Fibroblast of the conjunctiva (primary cell): ENCODE measurements at regions not wholly inside any gene's neighbourhood (a gene's known extent, or its start where the extent isn't known, plus 50 kb on each side); places are given as distances from the start of the nearest gene placed in this dataset.

ENCODE experiments used
- DNase-seq: peaks from one replicate; pipeline ENCODE4 v3.0.0-alpha.2; 2010; ENCODE audit warnings: low read depth

DNA sequence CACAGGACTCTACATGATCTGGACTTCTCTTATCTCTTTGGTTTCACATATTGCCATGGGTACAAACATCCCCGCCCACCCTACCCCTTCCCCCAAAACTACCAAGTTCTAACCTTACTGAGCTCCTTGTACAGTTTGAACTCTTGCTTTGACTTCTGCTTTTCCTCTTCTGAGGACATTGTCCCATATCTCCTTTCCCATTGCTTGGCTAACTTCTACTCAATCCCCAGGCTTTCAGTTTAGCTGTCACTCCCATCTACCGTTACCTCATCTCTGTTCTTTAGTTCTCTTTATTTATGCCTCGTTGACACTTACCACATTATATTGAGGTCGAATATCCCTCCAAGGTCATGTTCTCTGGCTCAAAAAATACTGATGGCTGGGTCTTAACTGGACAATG lies 393.5 kb upstream of the CADM1 start:
- DNase-seq, result no peak

DNA sequence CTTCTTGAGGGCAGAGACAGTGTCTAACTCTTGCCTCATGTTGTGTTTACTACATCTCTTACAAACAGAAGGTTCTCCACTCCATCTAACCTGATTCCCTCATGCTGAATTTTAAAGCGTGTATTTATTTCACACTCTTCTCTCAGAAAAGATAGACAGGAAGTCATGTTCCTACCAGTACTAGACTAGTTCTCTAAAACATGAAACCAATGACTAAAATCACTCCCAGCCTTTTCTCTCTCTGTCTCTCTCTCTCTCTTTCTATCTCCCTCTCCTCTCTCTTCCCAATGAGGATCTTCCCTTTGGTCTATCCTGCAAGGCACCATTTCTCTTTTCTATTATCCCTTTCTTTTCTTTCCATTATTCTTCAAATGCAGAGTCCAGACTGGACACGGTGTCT lies 391.9 kb upstream of the CADM1 start:
- DNase-seq, result no peak

DNA sequence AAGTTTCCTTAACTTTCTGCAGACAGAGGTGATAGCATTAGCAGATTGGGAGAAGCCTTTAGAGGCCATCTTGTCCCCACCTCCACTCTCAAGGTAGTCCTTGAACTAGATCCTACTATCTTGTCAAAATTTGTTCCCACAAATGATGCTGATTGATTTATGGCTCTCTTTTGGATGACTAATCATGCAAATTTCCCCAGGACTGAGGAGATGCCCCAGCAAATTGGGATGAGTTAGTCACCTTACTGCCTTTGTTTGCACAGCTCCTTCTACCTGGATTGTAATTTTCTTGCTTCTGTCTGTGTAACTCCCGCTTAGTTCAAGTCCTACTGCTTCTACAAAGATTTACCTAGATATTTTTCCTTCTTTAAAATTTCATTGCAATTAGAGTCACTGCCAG lies 391.4 kb upstream of the CADM1 start:
- DNase-seq, result no peak

DNA sequence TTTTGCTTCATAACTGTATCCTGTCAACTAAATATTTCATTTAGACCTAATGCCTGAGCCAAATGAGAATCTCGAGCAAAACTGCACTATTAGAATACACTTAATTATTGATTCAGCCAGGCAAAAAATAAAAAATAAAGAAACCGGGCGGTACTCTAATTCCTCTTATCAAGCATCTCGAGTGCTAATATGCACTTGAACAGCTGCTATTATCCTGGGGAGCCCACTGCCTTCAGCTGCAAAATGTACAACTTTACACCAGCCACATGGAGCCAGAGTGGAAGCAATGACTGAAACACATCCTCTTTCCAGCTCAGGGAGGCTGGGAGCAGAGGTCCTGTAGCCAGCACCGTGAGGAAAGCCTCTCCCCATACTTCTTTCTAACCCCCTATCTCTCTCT lies 390.0 kb upstream of the CADM1 start:
- DNase-seq, result no peak

DNA sequence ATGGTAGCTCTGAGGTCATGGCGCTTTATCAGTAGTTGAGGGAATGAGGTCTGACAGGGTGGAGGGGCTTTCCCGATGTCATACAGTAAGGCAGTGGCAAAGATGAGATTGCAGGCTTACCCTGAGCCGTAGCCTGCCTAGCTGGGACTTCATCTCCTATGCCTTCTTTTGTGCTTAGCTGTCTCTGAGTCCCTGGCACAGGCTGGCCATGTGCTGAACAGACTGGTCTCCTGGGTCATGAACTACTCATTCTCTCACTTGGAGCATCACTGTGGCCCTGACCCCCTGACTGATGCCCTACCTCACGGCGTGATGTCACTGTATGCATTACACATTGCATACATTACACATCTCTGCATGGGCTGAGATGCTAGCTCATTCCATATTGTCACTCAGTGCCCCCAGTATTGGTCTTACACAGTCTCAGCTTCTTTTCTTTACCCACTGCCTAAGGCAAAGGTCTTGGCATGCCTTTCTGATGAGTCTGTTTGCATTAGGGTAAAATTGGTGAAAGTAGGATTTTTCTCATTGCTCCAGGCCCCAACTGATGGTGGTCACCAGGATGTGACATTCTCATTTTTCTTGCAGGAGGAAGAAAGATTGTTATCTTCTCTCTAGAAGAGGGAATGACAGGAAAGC lies 389.4 kb upstream of the CADM1 start:
- DNase-seq, result no peak

DNA sequence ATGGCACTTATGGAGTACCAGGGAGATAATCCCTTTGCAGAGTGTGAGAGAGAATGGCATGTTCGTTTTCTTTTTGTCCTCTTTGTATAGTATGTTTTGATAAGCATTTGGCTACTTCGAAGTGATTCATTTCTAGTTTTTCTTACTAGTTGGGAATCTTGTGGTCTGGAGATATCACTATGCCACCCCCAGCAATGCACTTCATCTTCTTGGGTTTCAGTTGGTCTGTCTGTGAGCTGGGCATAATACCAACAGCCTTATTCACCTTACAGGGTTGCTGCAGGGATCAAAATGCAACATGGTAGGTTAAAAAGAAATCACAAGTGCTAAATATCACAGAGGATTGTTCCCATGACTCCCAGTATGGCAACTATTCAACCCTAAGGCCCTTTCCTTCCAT lies 387.8 kb upstream of the CADM1 start:
- no peak for DNase-seq

DNA sequence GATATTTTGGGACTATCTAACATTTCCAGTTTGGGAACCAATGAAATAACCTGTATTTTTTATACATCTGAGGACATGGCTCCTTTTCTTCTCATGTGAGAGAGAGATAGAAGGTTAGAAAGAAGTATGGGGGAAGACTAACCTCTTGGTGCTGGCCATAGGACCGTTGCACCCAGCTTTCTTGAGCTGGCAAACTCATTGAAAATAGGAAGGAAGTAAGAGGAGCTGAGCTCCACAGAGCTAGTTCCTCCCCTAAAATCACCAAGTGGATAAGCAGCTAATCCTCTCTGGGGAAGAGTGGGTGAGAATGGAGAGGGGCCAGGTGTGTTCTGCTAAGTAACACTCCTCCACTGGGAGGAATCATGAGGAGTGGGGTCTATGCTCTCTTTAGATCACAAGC lies 387.4 kb upstream of the CADM1 start:
- no peak for DNase-seq

DNA sequence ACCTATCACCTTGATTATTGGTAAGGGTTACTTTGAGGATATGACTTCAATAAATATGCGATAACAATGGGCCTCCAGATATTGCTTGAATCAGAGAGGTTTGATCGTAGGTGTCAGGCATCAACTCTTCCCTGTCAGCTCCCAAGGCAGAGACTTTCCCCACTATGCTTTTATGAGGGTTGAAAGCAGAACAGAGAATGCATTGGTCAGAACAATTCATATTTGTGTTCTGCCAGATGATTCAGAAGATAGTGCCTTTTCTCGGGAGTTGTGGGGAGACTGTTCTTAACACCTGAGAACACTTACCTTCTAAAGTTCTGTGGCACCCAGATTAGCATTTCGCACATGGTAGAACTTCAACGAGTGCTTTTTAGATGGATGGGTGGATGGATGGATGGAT lies 386.3 kb upstream of the CADM1 start:
- no peak for DNase-seq

DNA sequence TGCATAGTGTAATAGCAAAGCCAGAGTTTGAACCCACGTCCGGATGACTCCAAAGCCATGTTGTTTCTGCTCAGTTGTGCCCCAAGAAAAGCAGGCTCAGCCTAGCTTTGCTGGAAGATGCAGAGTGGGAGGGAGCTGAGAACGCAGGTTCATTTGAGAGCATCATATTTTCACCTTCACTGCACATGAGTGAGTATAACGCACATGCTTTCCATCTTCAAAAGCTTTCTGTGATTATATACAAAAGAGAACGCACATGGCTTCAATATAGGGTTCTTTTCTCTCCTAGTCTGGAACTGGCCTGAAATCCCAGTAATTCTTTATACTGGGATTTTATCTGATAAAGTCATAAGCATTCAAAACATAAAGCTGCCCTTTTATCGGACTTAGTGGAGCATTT lies 385.5 kb upstream of the CADM1 start:
- DNase-seq, result no peak

DNA sequence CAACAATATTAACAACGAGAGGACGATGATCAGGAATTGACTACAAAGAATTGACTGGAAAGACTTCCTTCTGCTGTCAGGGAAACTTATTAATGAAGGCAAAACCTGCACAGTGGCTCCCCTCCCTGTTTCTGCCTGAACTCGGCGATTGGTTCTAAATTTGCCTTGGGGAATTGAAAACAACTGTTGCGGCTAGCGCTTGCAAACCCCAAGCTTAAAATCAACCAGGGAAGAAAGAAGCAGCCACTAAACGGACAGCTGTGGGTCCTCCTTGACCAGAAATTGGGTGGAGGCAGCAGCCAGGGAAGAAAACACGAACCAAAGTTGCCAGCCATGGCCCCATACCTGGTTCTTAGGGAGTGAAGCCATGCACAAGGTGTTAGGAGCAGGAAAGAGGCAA lies 383.5 kb upstream of the CADM1 start:
- no peak for DNase-seq

DNA sequence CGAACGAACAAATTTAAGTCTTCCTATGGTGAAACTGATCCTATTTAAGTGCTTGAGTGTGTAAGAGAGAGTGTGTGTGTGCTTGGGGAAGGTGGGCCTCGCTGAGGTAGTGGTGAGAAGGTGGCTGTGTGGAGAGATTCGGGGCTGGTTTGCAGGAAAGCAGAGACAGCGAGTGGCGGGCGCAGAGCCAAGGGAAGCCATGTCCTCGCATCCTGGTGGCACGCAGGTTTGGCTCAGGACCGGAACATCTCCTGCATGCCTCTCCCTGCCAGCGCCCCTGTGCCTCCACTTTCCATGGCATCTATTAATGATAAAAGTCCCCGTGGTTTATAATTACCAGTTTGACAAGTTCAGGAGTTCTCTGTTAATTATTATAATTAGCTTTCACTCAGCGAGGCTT lies 383.1 kb upstream of the CADM1 start:
- no peak for DNase-seq

DNA sequence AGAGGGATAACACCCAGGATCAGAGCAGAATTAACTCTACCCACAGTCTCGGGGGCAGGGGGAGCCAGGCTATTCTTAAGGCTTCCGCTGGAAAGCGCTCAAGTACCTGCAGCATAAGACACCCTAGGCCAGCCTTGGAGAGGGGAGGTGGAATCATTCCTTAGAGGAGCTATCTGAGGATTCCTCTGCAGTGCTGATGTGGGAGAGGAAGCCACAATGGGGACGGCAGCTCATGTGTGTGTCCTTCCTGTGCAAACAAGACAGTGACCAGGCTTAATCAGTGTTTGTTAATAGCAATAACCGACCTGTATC lies 382.2 kb upstream of the CADM1 start:
- no peak for DNase-seq

DNA sequence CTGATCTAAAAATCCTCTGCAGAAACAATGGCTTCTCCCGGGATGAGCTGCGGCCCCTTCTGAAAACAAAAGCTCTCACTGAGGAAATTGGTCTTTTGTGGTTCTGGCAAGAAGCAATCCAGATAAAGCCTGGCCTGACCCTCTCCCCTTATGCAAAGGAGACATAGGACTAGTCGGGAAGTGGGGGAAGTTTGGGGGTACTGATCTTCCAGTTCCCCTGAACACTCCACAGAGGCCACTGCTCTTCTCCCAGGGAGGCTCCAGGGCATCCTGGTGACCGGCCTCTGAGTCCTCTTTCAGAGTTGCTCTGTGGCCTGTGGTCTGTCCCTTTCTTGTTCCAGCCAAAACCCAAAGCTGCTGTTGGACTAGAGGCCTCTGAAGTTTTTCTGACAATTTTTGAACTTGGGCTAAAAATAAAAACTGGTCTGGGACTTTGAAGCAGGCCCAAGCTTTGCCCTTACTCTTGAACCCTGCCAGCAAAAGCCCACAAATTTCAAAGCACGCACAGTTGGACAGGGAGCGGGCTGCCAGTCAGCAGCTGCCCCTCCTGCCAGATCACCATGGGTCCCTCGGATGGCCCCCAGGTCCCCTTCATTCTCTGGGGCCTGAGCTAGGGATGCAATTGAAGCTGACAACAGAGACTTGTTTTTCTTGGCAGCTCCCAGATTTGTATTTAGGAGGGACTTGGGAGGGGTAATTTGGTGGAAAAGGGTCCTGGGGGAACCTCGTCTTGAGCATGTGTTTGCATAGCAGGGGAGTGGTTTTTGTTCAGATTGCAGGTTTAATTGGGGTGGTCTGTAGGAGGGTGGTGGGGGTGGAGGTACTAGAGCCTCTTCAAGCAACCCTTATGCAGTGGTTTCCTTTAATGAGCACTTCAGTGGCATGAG lies 381.6 kb upstream of the CADM1 start:
- no peak for DNase-seq

DNA sequence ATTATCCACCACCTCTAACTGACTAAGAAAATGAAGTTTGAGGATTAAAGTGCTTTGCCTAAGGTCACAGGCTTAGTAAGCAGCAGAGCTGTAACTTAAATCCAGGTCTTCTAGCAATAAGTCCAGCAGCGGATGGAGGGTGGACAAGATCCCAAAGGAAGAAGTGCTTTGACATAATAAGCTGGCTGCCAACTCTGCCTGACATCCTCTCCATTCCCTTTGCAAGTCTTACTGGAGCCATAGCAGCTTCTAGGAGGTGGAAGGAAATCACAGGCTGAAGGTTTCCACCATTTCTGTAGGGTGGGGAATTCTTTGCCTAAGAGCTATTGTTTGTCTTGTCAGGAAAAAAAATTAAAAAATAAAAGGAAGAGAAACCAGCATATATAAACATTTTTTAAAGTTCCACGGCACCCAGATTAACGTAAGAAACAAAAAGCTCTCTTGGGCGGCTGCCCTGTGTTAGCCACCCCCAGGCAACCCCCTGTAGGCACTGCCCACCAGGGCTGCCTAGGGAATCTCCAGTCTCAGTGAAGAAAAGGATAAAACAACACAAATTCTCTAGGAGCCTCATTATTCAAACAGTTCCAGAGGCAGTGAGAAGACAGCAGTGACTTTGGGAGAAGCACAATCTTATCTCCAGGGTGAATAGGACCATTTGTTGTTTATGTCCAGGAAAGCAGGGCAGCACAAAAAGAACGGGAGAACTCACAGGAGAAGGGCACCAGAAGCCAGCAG lies 380.8 kb upstream of the CADM1 start:
- no peak for DNase-seq

DNA sequence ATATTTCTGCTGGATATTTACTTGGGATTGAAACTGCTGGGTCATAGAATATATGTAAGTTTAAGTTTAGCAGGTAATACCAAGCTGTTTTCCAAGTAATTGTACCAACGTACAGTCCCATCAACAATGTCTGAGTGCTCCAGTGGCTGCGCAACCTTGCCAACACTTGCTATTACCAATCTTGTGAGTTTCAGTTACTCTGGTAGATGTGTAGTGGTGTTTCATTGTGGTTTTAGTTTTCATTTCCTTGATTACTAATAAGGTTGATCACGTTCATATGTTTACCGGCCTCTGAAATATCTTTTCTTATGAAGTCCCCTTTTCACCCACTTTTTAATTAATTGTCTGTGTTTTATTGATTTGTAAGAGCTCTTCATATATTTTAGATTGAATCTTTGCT lies 370.6 kb upstream of the CADM1 start:
- no peak for DNase-seq

DNA sequence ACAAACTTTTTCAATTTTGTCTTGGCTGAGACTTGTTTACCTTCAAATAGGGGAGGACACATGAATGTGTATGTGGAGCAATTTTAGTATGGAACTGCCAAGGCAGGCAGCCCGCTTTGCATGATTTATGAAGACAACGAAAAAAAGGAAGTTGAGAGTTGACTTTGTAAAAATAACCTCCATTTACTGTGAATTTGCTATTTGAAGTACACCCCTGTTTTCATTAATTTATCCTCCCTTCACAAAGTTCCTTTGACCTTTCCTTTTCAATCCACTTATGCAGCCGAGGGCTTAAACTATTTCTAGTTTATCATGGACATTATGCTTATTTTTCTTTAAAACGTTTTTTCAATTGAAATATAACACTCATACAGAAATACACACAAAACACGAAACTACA lies 369.6 kb upstream of the CADM1 start:
- DNase-seq, result no peak

DNA sequence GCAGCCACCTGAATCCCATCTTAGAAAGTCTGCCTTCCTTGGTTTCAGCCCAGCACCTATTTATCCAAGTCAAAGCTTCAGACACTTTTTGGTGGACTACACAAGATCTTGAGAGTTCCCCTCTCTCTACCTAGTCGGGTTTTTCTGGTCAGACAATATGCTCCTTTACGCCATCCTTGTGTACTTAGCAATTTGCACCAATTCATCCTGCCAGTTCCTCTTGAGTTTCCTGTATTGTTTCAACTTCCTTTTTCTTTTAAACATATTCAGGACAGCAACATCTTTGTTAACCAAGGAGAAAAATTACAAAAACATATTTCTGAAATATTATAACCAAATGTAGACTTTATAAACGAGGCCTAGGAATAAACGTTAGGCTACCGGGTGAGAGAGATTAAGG lies 368.2 kb upstream of the CADM1 start:
- DNase-seq, result no peak

DNA sequence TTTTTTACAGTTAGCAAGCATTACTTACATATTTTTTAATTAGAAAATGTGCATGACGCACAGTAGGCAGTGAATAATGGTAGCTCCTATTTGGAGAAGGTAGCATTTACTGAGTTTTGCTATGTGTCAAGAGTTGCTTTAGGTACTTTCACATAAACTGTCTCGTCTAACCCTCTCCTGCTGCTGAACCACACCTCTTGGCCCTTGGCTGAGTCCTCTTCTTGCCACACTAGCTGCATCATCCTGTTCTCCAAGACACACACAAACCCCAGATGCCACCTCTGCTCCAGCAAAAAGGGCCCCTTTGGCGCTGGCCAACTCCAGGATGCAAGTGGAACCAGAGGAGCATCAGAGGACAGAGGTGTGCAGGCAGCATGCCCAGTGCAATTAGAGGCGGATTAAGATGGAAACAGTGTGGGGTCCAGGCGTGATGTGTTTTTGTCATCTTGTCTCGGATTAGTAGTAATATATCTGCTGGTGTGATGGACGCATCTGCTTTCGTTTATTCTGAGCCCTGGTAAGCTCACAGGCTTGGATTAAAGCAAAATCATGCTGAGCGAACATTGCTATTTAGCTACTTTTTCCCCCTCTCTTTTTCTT lies 367.0 kb upstream of the CADM1 start:
- no peak for DNase-seq

DNA sequence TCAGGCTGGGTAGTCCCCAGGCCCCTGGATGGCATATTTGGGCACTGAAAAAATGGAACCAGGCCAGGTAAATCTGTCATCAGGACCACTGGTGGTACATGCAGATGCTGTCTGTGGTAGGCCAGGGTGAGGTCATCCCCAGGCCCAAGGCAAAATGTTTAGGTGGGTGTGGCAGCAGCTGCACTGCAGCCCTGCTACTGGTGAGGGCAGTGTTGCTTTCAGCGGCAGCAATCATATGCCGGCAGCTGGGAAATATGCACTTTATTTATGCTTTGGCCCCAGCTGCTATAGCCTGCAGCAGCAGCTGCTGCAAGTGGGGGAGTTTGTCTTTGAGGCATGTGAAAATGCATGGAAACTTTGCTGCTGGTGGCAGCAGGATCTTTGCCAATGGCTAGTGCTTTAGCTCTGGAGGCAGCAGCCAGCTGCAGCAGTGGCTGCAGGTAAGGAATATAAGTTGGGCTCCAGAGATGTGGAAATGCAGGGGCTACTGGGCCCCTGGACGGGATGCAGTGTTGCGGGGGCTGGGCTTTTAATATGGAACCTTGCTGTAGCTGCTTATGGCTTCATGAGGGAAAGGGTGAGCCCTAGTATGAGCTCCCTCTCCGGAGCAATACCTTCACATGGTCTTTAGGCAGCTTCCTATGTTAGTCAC lies 365.7 kb upstream of the CADM1 start:
- DNase-seq, result no peak

DNA sequence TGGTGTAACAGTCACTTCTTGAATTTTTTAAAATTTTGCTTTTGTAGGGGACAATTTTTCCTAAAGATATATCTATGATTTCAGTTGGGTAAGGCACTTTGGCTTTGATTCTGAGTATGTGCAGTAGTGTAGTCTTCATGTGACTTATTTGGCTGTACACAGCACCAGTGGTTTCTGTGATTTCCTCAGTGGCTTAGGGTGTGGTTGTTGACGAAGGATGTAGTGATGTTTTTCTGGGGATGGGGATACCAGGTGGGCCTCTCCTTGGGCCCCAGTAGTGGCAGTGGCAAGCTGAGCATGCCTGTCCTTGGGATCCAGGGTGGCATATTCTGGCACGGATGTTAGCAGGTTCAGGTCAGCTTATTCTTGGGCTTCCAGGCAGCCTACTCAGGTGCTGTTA lies 364.9 kb upstream of the CADM1 start:
- DNase-seq, result no peak

DNA sequence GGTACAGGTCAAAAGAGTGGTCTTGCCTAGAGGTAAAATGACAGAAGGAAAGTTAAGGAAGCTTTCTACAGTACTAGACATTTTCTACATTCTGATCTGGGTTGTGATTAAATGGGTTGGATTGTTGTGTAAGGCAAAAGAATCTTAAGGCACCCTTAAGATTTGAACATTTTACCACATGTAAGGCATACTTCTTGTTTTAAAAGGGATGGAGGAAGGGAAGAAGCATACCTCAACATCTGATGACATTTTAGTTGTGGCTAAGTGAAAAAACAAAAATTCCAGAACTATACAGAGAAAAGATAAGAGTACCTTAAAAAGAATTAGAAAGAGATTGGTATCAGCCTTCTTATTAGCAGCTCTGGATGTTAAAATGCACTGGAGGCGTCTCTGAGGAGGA lies 356.0 kb upstream of the CADM1 start:
- DNase-seq, result no peak

DNA sequence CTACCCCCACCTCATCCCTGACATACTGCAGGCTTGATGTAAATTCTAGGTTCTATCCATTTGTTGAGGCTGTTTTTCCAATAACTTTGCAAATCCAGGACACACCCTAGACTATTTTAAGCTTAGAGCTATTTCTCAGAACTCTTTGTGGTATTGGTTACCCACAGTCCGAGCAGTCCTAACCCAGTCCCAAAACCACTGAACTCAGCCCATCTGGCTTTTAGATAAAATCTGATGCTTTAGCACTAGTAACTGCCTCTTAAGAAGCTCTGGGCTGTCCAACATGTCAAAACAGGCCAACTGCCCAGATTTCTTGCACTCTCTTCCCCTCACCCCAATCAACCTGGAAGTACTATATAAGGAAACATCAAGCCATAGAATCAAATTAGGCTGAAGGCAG lies 344.4 kb upstream of the CADM1 start:
- no peak for DNase-seq

DNA sequence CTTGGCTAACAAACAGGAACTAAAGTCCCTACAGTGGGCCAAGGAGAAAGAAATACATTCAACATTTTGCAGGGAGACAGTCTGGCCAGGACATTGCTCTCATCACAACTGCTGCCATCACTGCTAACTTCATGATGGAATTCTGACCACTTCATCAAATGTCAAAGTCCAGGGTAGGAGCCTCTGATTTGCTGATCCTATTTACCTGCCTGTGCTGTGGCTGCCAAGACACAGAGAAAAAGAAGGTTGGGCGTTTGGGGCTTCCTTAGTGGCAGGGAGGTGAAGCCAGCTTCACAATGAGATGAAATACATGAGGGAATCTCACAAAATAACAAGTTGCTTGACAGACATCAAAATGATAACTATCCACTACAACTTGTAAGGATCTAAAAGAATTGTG lies 343.9 kb upstream of the CADM1 start:
- DNase-seq, result no peak
